NCI-H1105 treated with DMSO at 0.1 percent for 48 hours (cell line): ENCODE measurements at regions not wholly inside any gene's neighbourhood (a gene's known extent, or its start where the extent isn't known, plus 50 kb on each side); places are given as distances from the start of the nearest gene placed in this dataset.

Source experiments
- DNase-seq: peaks from one replicate; lab custom pipeline; 2025; lab: John Stamatoyannopoulos, UW

DNA sequence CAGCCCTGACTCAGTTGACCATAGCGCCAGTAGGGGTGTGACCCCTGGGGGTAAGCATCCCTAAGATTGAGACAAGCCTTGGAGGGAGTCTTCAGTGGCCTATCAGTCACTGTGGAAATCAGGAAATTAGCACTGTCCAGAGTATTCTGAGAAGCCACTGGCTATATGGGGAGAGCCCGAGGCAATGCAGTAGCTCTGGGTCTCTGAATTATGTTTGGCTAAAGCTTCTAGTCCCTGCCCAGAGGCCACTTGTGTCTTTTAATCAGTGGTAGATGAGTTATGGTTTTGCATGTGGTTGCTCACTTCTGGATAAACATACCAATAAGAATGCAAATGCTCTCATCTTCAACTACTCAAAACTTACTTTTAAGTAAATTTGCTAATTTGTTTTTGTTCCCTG, 100.6 kb upstream of the TOX3 start:
- no peak for DNase-seq

DNA sequence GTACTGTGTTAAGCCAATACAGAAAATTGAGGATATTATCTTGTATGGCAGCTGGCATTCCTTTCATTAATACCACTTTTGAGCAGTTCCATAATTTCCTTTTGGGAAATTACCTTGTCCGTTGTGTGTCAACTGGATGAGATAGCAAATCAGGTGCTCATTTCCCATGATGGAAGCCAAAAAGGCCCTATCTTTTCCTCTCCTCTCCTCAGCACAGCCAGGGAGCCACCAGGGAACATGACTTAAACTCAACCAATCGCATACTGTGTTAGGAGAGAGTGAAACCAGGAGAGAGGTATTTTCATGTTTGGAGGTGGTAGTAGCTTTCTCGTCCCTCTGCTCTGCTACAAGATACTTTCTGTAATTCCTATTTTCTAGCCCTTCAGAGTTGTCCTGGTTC, 96.1 kb upstream of the TOX3 start:
- no peak for DNase-seq

DNA sequence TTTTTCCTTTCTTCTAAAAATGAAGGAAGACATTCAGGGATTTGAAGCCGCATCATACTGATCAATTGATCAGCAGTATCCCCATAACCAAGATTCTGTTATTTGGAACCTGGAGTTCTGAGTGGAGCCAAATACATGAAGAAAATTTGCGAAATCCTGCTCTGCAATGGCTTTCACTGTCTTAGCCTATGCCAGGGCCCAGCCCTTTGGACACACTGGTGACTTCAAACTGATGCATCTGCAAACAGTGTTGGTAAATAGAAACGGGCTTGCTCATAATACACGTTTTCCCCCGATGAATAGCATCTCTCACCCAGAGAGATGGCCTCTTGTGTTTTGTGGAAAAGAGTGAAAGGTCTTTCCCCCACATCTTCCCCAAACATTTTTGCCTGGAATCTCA, 87.6 kb upstream of the TOX3 start:
- DNase-seq = no peak

DNA sequence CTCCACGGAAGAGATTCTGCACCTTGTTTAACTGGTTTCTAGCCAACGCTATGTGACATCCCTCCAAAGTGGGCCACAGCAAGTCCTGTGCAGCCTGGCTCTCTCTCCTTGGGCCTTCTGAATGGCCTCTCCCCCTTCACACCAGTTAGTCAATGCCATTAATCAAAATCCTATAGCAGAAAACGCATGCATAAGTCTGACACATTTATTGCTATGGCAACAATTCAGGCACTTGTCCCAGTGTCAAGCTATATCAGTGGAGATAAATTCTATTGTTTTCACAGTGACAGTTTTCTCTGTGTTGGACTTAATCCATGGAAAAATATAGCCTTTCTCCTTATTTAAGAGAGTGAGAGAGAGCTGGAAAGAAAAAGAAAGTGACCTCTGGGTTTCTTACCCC, 87.2 kb upstream of the TOX3 start:
- DNase-seq = peak; percentile 27

DNA sequence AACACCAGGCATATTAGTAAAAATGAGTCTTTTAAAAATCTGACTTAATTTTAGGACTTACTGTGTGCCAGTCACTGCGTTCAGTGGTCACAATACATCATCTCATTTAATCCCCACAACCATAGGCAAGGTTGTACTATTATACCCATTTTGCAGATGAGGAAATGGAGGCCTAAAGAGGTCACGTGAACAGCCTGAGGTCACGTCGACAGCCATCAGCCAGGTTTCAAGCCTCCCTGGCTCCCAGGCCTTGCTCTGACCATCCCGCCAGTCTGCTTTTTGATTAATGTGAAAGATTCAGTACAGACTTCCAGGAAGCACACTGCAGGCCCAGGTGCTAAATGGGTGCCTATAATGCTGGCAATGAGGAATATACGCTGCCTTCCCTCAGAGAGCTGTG, 86.3 kb upstream of the TOX3 start:
- DNase-seq = no peak

DNA sequence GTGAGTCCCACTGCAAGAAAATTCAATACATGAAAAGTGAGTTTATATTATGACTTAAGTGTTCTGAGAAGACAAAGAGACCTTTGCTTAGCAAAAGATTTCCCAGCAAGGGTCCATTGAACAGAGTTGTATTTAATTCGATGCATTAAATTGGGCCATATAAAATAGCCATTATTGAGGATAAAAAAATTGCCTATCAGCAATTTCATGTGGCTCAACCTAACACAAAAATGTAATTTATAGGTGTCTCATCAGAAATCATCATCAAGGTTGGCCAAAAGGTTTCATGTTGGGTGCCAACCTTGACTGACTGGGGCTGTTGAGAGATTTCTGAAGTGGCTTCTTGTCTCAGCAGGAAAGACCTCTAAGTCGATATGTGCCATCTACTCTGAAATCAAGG, 84.8 kb upstream of the TOX3 start:
- no peak for DNase-seq

DNA sequence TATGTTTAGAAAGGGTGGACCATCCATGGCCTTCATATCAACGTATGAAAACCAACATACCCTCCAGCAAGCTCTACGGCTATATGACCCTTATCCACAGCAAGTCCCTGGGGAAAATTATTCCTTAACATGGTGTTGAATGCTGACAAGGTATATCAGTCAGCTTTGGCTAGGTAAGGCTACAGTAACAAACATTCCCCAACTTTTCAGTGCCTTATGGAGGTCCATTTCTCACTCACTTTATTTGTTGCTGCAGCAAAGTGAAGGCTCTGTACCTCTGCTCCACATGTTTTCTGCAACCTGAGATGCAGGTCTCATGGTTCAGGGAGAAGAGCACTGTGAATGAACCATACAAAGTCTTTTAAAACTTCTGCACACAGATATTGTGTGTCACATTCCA, 83.8 kb upstream of the TOX3 start:
- DNase-seq = no peak

DNA sequence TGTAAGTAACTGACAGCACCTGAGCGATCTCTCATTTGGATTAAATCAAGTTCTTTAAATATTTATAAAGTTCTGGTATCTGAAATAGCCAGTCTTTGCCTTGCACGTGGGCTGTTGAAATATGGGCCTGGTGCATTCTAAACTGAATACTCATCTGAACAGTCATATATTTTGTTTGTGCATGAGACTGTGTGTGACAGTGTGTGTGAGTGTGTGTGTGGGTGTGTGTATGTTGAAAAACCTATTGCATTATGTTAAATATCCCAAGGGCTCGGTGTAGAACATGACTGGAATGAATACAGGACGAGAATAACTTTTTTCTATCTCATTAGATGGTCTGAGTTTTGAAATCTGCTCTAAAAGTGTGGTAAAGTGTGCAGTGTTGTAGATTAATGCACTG, 82.4 kb upstream of the TOX3 start:
- DNase-seq = no peak

DNA sequence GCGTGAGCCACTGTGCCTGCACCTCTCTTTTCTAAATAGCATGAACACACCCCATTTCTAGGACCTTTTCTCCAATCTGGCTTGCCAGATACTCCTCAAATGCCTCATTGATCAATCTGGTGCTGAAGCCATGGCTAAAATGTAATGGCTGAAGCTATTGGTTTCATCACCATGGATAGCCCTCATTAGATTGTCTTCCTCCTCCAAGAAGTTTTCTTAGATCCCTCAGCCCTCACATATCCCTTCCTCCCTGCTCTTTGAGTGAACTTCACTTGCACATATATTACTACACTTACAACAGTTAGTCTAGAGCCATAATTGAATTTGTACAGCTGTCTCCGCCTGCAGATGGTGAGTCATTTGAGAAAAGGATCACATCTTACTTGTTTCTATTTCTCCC, 77.9 kb upstream of the TOX3 start:
- no peak for DNase-seq

DNA sequence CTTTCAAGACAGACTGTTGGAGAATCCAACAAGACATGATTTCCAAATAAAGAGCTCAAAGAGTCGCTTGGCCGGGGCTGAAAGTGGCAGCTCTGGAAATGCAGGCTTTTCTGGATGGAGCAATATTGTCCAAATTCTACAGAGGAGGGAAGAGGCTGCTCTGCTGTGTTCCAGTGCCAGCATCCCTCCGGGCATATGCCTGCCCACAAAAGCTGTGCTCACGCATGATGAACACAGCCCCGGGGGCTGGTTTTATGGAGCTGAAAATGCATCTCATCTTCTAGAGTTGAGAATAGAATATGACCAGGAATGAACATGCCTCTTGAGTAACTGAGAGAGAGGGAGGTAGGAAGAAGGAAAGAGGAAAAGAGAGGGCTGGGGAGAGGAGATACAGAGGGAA, 74.7 kb upstream of the TOX3 start:
- DNase-seq = no peak

DNA sequence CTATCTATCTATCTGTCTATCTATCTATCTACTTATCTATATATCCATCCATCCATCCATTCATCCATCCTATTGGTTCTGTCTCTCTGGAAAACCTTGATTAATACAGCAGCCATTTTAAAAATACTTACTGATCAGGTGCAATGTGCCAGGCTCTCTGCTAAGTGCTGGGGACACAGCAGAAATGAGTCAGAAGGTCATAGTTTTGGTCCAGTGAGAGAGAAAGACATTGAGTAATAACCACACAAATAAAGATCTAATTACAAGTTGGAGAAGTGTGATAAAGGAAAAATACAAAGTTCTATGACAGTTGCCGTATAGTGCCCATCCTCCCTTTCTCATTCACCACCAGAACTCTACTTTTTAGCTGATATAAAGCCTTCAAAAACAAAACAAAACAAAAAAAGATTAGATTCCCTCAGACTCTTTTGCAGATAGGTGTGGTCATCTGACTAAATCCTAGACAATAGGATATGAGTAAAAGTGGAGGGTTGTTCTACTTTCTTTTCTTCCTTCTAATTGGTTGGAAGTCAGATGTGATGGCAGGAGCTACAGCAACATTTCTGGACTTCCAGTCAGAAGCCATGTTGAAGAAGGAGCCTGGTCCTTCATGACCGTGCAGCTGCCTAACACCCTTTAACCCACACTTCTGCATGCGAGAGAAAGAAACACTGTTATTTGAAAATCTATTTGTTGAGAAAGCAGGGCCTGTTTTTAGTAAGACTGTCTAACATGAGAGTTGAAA, 72.0 kb upstream of the TOX3 start:
- DNase-seq = no peak

DNA sequence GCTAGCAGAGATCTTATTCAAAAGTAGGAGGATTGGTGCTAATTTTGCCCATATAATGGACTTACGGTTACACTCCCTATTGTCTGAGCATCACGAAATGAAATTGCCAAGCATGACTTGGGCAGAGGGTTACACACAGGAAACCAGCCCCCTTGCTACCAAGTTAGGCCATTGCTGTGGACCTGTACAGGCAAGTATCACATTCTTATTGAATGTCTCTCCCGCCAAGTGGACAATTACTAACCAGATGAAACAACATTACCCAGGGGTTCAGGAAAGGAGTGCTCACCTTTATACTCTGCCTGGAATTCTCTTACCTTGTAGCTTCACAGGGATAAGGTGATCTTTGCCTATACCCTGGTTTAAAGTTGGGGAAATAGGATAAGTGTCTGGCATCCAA, 70.6 kb upstream of the TOX3 start:
- no peak for DNase-seq

DNA sequence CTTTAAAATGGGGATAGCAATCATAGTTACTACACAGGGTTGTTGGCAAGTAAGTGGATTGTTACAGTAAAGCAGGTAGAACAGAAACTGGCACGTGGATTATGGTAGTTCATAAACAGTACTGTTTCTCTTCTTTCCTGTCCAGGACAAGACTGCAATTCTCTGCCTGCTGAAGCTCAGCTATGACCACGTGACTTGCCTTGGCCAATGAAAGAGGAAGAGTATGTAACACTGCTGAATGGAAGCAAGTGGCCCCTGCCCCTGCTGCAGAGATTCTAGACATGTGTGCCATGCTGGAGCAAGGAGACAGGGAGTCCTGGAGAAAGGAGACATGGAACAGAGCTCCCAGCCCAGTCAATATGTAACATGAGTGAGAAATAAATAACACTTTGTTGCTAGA, 66.6 kb upstream of the TOX3 start:
- no peak for DNase-seq

DNA sequence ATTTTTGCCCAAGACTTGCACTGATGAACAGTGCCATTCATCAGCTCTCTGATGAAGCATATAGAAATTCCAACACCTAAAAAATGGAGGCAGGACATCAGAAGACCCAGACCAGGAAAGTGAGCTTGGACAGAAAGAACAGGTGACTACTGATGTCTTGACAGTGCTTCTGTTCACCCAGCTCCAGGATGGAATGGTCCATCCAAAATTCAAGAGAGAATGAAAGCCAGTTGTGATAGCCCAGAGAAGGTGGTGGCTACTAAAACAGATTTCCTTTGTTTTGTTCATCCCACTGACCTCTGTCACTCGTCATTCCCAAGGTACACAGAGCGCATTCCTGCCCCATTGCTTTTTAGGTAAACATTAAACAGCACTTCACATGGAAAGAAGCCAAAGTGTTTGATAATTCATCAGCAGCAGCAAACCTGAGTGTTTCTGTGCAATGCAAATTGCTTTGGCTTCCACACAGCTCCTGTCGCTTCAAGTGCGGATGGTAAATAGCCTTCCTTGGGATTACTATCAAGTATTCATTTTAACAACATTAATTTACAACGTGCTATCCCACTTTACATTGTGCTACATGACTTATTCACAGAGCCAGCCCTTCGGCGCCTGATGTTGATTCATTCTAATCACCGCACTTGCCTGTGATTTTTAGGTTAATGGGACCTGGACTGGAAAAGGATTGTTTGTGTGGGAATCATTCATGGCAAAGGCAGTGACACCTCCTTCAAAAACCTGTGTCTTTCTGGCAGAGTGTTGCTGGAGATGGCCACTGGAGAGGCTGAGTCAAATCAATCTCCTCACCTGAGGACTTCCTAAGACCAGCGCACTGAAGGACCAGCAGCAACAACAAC, 65.1 kb upstream of the TOX3 start:
- peak; percentile 80 for DNase-seq

DNA sequence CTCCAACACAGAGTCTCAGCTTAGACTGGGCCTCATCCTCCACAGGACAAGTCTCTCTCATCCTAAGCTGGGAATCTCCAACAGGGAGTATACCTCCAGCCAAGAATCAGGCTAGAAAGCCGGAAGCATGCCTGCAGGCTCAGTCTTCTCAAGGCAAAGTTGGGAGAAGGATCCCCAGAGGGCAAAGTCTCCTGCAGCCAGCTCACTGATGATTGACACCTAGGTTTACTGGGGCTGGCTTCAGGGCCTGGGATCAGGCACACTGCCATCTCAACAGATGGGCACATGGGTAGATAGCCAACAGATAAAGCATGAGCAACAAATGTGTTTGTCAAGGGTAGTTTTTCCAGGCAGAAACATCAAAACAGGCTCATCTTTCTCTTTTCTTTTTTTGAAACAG, 56.1 kb upstream of the TOX3 start:
- DNase-seq = no peak

DNA sequence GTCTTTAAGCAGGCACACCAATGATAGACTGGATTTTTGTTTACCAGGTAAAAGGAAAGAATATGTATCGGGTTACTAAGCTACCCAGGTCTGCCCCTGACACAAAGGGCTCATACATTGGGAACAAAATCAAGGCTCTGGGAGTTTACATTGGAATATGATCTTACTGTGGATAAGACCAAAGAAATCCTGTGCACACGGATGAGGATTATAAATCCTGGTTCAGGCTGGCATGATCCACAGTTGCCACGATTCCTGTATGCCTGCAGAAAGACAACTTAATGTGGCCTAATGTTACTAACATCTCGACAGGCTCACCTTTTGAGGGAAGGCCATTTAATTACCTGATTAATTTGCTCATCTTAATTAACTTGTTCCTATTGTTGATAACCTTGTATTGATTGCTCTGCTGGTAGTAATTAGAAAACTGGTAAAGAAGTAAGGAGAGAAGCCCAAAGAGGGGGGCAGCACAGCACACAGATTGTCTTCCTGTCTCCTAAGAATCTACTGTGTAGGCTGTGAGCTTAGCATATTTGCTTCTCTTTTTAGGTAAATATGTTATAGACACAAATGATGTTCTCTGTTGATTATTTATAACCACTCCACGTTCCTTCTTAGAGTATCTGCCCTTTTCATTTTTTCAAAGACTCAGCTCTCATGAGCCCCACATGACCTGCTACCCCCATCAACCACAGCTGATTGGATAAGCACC, 51.0 kb upstream of the TOX3 start:
- DNase-seq = peak; percentile 97

DNA sequence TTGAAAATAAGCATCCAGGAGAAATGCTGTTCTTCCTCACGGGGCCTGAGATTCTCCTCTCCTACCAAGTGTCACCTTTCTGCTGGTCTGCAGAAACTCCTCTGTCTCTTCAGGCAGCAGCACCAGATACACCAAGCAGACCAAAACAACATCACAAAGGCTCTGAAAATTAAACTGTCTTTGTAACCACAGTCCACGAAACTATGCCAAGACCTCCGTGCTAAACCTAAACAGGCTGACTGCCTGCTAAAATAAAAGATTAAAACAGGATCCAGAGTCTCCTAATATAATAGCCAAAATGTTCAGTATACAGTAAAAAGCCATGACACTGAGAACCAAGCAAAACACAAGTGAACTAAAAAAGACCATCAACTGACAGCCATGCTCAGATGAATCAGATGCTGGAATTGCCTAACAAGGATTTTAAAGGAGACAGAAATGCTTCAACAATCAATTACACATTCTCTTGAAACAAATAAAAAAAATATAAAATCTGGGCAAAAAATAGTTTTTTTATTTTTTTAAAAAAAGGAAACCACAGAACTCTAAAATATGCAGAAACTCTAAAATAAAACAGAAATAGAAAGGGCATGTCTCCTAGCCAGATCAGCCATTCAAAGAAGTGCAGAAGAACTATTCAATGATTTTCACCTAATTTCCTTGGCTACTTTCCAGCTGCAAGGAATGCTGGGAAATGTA, 50.3 kb upstream of the TOX3 start:
- no peak for DNase-seq
